ENCODE measurements at regions not wholly inside any gene's neighbourhood (a gene's known extent, or its start where the extent isn't known, plus 50 kb on each side); places are given as distances from the start of the nearest gene placed in this dataset.

GRCh38 chr5:62707563-62707962, 128.9 kb downstream of the LRRC70 start:
- TF ChIP-seq CTCF (IDR thresholded peaks at IDR 0.05), result no peak
- no peak for TF ChIP-seq ZFX (IDR thresholded peaks at IDR 0.05; ENCODE audit: borderline replicate concordance)

All from 22Rv1 (cell line).